ENCODE measurements at regions not wholly inside any gene's neighbourhood (a gene's known extent, or its start where the extent isn't known, plus 50 kb on each side); places are given as distances from the start of the nearest gene placed in this dataset.
"Not testable (repeated sequence)": the region's sequence is repeated elsewhere in the genome, so short reads cannot be mapped to it uniquely, and the experiment has no call there.

DNA sequence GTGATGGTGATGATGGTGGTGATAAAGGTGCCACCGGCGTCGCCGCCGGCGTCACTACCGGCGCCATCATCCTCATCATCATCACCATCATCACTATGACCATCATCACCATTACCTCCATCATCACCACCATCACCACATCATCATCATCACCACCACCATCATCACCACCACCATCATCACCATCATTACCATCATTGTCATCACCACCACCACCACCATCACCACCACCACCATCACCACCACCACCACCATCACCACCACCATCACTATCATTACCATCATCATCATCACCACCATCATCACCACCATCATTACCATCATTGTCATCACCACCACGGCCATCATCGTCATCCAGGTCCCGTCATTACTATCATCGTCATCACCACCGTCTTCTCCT, 179.7 kb downstream of the NPIPB11 start:
- Histone ChIP-seq H3K27ac (no peak overlapping the region), H3K9ac (ENCODE audit: low read depth in 2 of 2, low read length in 2 of 2) (no peak overlapping the region), H3K4me3 (no peak overlapping the region), H3K27me3 (no peaks in the 10 kb centered on the region), H3K9me3 (no peaks in the 10 kb centered on the region), H3K4me1 (no peaks in the 10 kb centered on the region), H3K36me3 (no peaks in the 10 kb centered on the region)
- intact Hi-C loops (cut with DNase I) = no loop called here
- no peak for DNase-seq
- TF ChIP-seq, protein P1, sequence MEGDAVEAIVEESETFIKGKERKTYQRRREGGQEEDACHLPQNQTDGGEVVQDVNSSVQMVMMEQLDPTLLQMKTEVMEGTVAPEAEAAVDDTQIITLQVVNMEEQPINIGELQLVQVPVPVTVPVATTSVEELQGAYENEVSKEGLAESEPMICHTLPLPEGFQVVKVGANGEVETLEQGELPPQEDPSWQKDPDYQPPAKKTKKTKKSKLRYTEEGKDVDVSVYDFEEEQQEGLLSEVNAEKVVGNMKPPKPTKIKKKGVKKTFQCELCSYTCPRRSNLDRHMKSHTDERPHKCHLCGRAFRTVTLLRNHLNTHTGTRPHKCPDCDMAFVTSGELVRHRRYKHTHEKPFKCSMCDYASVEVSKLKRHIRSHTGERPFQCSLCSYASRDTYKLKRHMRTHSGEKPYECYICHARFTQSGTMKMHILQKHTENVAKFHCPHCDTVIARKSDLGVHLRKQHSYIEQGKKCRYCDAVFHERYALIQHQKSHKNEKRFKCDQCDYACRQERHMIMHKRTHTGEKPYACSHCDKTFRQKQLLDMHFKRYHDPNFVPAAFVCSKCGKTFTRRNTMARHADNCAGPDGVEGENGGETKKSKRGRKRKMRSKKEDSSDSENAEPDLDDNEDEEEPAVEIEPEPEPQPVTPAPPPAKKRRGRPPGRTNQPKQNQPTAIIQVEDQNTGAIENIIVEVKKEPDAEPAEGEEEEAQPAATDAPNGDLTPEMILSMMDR (IDR thresholded peaks at IDR 0.05) = no peak

GRCh38 chr16:29224675-29225074, 181.8 kb downstream of the NPIPB11 start:
- H3K9ac ChIP-seq (ENCODE audit: low read depth in 2 of 2, low read length in 2 of 2); H3K4me1 ChIP-seq; H3K9me3 ChIP-seq; H3K27me3 ChIP-seq; H3K36me3 ChIP-seq; intact Hi-C loops (cut with DNase I); H3K27ac ChIP-seq; H3K4me3 ChIP-seq; DNase-seq: not testable (repeated sequence)

- H3K27ac ChIP-seq; H3K36me3 ChIP-seq; intact Hi-C loops (cut with DNase I); DNase-seq; H3K9ac ChIP-seq (ENCODE audit: low read depth in 2 of 2, low read length in 2 of 2); H3K4me1 ChIP-seq; H3K4me3 ChIP-seq; H3K27me3 ChIP-seq; H3K9me3 ChIP-seq: not testable (repeated sequence)
Observed at GRCh38 chr16:29222615-29223014, 183.9 kb downstream of the NPIPB11 start.

DNA sequence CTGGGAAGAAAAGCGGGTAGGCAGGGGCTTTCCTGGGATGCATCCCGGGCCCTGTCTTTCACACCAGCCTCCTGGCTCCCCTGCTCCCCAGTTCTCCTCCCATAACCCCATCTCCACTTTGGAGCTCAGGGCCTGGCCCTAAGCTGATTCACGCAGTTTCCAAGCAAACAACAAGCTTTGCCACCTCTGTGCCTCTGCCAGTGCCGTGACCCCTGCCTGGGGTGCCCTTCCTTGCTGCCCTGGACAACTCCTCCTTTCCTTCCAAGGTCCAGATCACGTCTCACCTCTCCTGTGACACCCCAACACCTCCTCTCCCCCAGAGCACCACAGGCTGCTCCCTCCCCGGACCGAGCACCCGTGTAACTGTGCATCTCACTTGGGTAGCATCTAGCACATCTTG, 184.5 kb downstream of the NPIPB11 start:
- DNase-seq; H3K4me3 ChIP-seq; H3K4me1 ChIP-seq; H3K9ac ChIP-seq (ENCODE audit: low read depth in 2 of 2, low read length in 2 of 2); H3K9me3 ChIP-seq; H3K27ac ChIP-seq; intact Hi-C loops (cut with DNase I); H3K27me3 ChIP-seq; H3K36me3 ChIP-seq: not testable (repeated sequence)

- H3K4me3 ChIP-seq, DNase-seq, H3K27ac ChIP-seq: not testable (repeated sequence)
Observed at GRCh38 chr16:29221281-29221955, 185.1 kb downstream of the NPIPB11 start.

DNA sequence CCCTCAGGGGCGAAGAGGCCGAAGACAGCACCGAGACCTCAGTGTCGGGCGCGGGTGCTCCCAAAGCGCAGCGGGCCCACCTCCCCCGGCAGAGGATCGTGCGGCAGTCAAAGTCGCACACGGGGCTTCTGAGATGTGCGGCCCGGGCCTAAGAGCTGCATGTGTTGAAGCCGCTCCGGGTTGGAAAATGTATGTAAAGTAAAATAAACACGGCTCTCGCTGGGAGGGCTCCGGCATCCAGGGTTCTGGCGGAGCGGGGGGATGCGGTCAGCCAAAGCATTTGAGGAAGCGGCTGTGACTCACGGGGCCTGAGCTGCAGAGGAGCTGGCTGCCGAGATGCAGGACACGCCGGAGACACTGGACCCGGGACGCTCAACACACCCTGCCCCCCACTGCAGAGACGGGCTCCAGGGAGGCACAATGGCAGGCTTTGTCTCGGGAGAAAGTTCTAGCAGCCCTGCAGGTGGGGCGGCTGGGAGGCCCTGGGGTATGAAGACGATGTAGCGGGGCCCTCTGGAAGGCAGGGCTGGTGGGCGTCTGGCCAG, 185.8 kb downstream of the NPIPB11 start:
- H3K4me1 ChIP-seq; H3K36me3 ChIP-seq; H3K27ac ChIP-seq; H3K4me3 ChIP-seq; H3K9ac ChIP-seq (ENCODE audit: low read depth in 2 of 2, low read length in 2 of 2); intact Hi-C loops (cut with DNase I); H3K27me3 ChIP-seq; H3K9me3 ChIP-seq; DNase-seq: not testable (repeated sequence)

More at GRCh38 chr16:29221281-29221955, 185.1 kb downstream of the NPIPB11 start:
- H3K9me3 ChIP-seq; H3K9ac ChIP-seq (ENCODE audit: low read depth in 2 of 2, low read length in 2 of 2); H3K36me3 ChIP-seq; H3K4me1 ChIP-seq; intact Hi-C loops (cut with DNase I); H3K27me3 ChIP-seq: not testable (repeated sequence)

DNA sequence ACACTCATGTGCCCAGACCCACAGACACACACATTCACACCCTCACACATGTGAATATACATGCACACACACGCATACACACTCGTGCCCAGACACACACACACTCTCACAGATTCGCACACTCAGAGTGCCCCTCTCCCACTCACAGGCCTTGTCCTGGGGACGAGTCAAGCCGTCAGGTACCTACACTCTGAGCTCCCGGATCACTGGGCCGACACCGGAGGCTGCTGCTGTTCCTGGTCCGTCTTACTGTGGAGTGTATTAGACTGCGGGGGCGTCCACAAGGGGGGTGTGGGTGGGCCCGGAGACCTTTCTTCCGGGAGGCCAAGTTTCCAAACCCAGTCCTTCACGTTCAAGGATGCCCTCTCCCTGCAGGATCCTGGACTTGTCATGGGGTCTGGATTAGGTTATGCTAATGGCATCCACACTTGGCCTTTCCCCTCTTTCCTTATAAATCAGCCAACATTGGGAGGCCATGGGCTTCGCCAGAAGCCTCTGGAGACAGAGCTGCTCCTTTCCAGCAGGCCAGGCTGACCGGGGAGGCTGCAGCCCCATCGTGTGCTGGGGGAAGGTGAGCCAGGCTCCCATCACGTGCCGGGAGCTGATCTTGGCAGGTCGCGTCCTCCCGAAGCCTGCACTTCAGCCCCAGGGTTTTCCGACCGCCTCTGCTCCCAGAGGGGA, 186.4 kb downstream of the NPIPB11 start:
- H3K27me3 ChIP-seq; H3K27ac ChIP-seq; H3K9me3 ChIP-seq; H3K9ac ChIP-seq (ENCODE audit: low read depth in 2 of 2, low read length in 2 of 2); H3K4me1 ChIP-seq; DNase-seq; intact Hi-C loops (cut with DNase I); H3K4me3 ChIP-seq; H3K36me3 ChIP-seq: not testable (repeated sequence)

DNA sequence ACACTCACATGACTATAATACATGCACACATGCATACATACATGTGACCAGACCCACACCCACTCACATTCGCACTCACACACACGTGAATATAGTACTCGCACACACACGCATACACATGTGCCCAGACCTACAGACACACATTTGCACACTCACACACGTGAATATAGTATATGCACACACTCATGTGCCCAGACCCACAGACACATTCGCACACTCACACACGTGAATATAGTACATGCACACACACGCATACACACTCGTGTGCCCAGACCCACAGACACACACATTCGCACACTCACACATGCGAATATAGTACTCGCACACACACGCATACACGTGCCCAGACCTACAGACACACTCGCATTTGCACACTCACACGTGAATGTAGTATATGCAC, 186.9 kb downstream of the NPIPB11 start:
- DNase-seq; H3K9me3 ChIP-seq; H3K4me1 ChIP-seq; H3K27ac ChIP-seq; intact Hi-C loops (cut with DNase I); H3K36me3 ChIP-seq; H3K9ac ChIP-seq (ENCODE audit: low read depth in 2 of 2, low read length in 2 of 2); H3K4me3 ChIP-seq; H3K27me3 ChIP-seq: not testable (repeated sequence)

DNA sequence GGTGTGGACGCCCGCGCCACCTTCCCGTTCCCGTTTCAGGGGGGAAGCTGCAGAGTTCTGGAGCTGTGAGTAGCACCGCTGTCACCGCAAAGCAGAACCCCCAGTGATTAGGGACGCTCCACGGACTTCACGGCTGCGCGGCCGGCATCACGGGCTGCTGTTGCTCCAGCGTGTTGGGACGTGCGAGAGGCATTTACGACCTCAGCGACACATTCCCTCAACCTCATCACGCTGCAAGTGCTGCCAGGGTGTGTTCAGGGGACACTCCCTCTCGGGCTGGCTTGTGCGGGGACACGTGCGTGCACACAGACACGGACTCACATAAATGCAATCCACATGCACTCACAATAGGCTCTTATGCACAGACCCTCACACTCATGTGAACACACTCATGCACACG, 187.9 kb downstream of the NPIPB11 start:
- H3K4me1 ChIP-seq; H3K27me3 ChIP-seq; intact Hi-C loops (cut with DNase I); DNase-seq; H3K27ac ChIP-seq; H3K4me3 ChIP-seq; H3K9me3 ChIP-seq; H3K36me3 ChIP-seq; H3K9ac ChIP-seq (ENCODE audit: low read depth in 2 of 2, low read length in 2 of 2): not testable (repeated sequence)

GRCh38 chr16:29218171-29218570, 188.3 kb downstream of the NPIPB11 start:
- H3K27me3 ChIP-seq; H3K27ac ChIP-seq; H3K4me3 ChIP-seq; intact Hi-C loops (cut with DNase I); H3K9ac ChIP-seq (ENCODE audit: low read depth in 2 of 2, low read length in 2 of 2); H3K9me3 ChIP-seq; H3K36me3 ChIP-seq; DNase-seq; H3K4me1 ChIP-seq: not testable (repeated sequence)

DNA sequence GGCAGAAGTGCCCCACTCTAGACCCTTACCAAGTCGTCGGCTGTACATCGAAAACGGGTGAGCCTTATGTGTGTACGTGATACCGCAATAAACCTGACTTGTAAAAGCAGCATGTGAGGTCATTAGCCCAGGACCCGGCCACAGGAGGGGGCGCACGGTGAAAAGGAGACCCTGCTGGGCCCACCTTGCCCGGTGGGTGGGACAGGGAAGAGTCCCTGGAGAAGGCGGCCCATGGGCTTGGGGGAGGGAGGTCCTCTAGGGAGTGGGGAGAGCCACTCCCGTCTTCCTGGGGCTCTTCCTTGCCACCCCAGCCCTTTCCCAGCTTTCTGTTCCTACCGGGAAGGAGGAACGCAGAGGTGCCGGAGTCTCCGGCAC, 188.8 kb downstream of the NPIPB11 start:
- H3K4me3 ChIP-seq; H3K4me1 ChIP-seq; intact Hi-C loops (cut with DNase I); H3K27me3 ChIP-seq; H3K9me3 ChIP-seq; H3K27ac ChIP-seq; H3K36me3 ChIP-seq; H3K9ac ChIP-seq (ENCODE audit: low read depth in 2 of 2, low read length in 2 of 2); DNase-seq: not testable (repeated sequence)

DNA sequence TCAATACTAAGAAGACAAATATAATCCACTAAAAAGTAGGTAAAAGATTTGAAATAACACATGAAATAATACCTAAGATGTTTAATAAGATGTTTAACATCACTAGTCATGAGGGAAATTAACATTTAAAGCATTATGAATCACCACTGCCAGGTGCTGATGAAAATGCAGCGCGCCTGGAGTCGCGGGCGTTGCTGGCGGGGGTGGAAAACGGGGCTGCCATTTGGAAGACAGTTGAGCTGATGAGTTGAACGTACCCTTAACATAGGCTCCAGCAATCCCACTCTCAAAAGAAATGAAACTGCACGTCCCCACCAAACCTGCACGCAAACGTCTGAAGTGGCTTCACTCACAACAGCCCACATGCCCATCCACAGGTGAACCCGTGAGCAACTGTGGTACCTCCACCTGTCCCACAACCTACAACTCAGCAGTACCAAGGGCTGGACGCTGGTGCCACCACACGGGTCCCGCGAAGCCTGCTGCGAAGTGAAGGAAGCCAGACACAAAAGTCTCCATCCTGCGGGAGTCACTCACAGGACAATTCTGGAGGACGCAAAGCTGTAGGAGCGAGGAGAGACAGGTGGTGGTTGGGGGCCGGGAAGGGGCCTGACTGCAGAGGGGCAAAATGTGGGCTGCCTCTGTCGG, 189.3 kb downstream of the NPIPB11 start:
- intact Hi-C loops (cut with DNase I); H3K4me3 ChIP-seq; DNase-seq; H3K27me3 ChIP-seq; H3K36me3 ChIP-seq; H3K9me3 ChIP-seq; H3K9ac ChIP-seq (ENCODE audit: low read depth in 2 of 2, low read length in 2 of 2); H3K4me1 ChIP-seq; H3K27ac ChIP-seq: not testable (repeated sequence)

Measured in colonic mucosa (tissue), 4 donors.